H9 (cell line): ENCODE measurements at regions not wholly inside any gene's neighbourhood (a gene's known extent, or its start where the extent isn't known, plus 50 kb on each side); places are given as distances from the start of the nearest gene placed in this dataset.

Experiments used
- DNase-seq: peaks from one replicate; pipeline ENCODE4 v3.0.0-alpha.2; 2017
- H2AFZ ChIP-seq: one replicate; pipeline ENCODE4 v1.6.1; 2013; ENCODE audit warnings: mild to moderate bottlenecking, low read length, control low read depth, moderate library complexity
- H2AK5ac ChIP-seq: 2 replicates; pipeline ENCODE4 v1.6.1; 2013; ENCODE audit warnings: low read length, control low read depth, mixed read lengths; ENCODE audit not compliant: insufficient read length
- H2BK120ac ChIP-seq: one replicate; pipeline ENCODE4 v1.6.1; 2013; ENCODE audit warnings: low read depth, mild to moderate bottlenecking, low read length, control low read depth, inconsistent platforms; ENCODE audit not compliant: poor library complexity, severe bottlenecking
- H2BK12ac ChIP-seq: 2 replicates; pipeline ENCODE4 v1.6.1; 2013; ENCODE audit warnings: low read length, control low read depth, mixed read lengths, low read depth; ENCODE audit not compliant: insufficient read length
- H2BK15ac ChIP-seq: 2 replicates; pipeline ENCODE4 v1.6.1; 2013; ENCODE audit warnings: low read depth, low read length, control low read depth
- H2BK20ac ChIP-seq: one replicate; pipeline ENCODE4 v1.6.1; 2013; ENCODE audit warnings: low read depth, mild to moderate bottlenecking, low read length, control low read depth, inconsistent platforms; ENCODE audit not compliant: poor library complexity, severe bottlenecking
- H2BK5ac ChIP-seq: 2 replicates; pipeline ENCODE4 v1.6.1; 2013; ENCODE audit warnings: low read length, control low read depth, mixed read lengths; ENCODE audit not compliant: insufficient read length
- H3K14ac ChIP-seq: 2 replicates; pipeline ENCODE4 v1.6.1; 2013; ENCODE audit warnings: low read length, control low read depth; ENCODE audit not compliant: insufficient read depth
- H3K18ac ChIP-seq: 2 replicates; pipeline ENCODE4 v1.6.1; 2013; ENCODE audit warnings: low read depth, mild to moderate bottlenecking, mixed read lengths, low read length, control low read depth; ENCODE audit not compliant: insufficient read length
- H3K23ac ChIP-seq: 2 replicates; pipeline ENCODE4 v1.6.1; 2013; ENCODE audit warnings: low read length, control low read depth, mixed read lengths, low read depth; ENCODE audit not compliant: insufficient read length
- H3K23me2 ChIP-seq: 2 replicates; pipeline ENCODE4 v1.6.1; 2013; ENCODE audit warnings: low read depth, mild to moderate bottlenecking, mixed read lengths, low read length, control low read depth; ENCODE audit not compliant: insufficient read length, poor library complexity, severe bottlenecking
- H3K27ac ChIP-seq: 2 replicates; pipeline ENCODE4 v1.5.1; 2013; ENCODE audit warnings: low read length, control low read depth, mixed read lengths, low read depth; ENCODE audit not compliant: insufficient read length
- H3K27me3 ChIP-seq: 2 replicates; pipeline ENCODE4 v1.6.1; 2013; ENCODE audit warnings: low read length, control low read depth, inconsistent platforms; ENCODE audit not compliant: insufficient read depth
- H3K4ac ChIP-seq: 2 replicates; pipeline ENCODE4 v1.6.1; 2013; ENCODE audit warnings: low read depth, mild to moderate bottlenecking, control low read depth, inconsistent platforms, low read length, moderate library complexity
- H3K4me1 ChIP-seq: 2 replicates; pipeline ENCODE4 v1.6.1; 2013; ENCODE audit warnings: low read length, control low read depth, inconsistent platforms; ENCODE audit not compliant: insufficient read depth
- H3K4me2 ChIP-seq: 2 replicates; pipeline ENCODE4 v1.6.1; 2013; ENCODE audit warnings: low read length, control low read depth, mixed read lengths; ENCODE audit not compliant: insufficient read length, insufficient read depth
- H3K56ac ChIP-seq: 2 replicates; pipeline ENCODE4 v1.6.1; 2013; ENCODE audit warnings: low read depth, mild to moderate bottlenecking, mixed read lengths, low read length, control low read depth; ENCODE audit not compliant: insufficient read length
- H3K79me1 ChIP-seq: 2 replicates; pipeline ENCODE4 v1.6.1; 2013; ENCODE audit warnings: low read depth, mild to moderate bottlenecking, moderate library complexity, low read length, control low read depth, inconsistent platforms; ENCODE audit not compliant: insufficient read depth, poor library complexity, severe bottlenecking
- H3K79me2 ChIP-seq: 2 replicates; pipeline ENCODE4 v1.6.1; 2013; ENCODE audit warnings: low read length, control low read depth, inconsistent platforms; ENCODE audit not compliant: insufficient read depth
- H3K9ac ChIP-seq: 2 replicates; pipeline ENCODE4 v1.6.1; 2013; ENCODE audit warnings: low read length, control low read depth, mixed read lengths; ENCODE audit not compliant: insufficient read length; ENCODE audit errors: extremely low read depth
- H3K9me3 ChIP-seq: one replicate; pipeline ENCODE4 v1.6.1; 2013; ENCODE audit warnings: low read depth, low read length, inconsistent platforms; ENCODE audit not compliant: control insufficient read depth
- H3T11ph ChIP-seq: one replicate; pipeline ENCODE4 v1.6.1; 2013; ENCODE audit warnings: mild to moderate bottlenecking, low read length, control low read depth, inconsistent platforms
- H4K20me1 ChIP-seq: one replicate; pipeline ENCODE4 v1.6.1; 2013; ENCODE audit not compliant: control insufficient read depth, insufficient read length, insufficient read depth
- H4K5ac ChIP-seq: 2 replicates; pipeline ENCODE4 v1.6.1; 2013; ENCODE audit warnings: low read depth, mild to moderate bottlenecking, mixed read lengths, low read length, control low read depth; ENCODE audit not compliant: insufficient read length
- H4K8ac ChIP-seq: replicated peaks from 2 replicates; pipeline ENCODE4 v1.6.1; 2013; ENCODE audit warnings: low read length, control low read depth, mixed read lengths, low read depth; ENCODE audit not compliant: insufficient read length
- H4K91ac ChIP-seq: 2 replicates; pipeline ENCODE4 v1.6.1; 2013; ENCODE audit warnings: low read depth, mild to moderate bottlenecking, moderate library complexity, mixed read lengths, low read length, control low read depth; ENCODE audit not compliant: insufficient read length
- H3K27ac Mint-ChIP-seq, 3 experiments: 2 replicates in 2 of 3; 3 replicates in 1 of 3; pipeline ENCODE4 v1.8.0; 2020 to 2021; ENCODE audit warnings: mixed read lengths in 3 of 3, mild to moderate bottlenecking in 1 of 3, moderate library complexity in 1 of 3
- H3K27me3 Mint-ChIP-seq: 2 replicates; pipeline ENCODE4 v1.8.0; 2021; ENCODE audit warnings: low read depth, mild to moderate bottlenecking, moderate library complexity, mixed read lengths
- H3K36me3 Mint-ChIP-seq, 3 experiments: 2 replicates in 2 of 3; 3 replicates in 1 of 3; pipeline ENCODE4 v1.8.0; 2020 to 2021; ENCODE audit warnings: low read depth in 3 of 3, mixed read lengths in 3 of 3; ENCODE audit not compliant: insufficient read depth in 1 of 3
- H3K4me1 Mint-ChIP-seq, 2 experiments: 2 replicates each; pipeline ENCODE4 v1.8.0; 2020; ENCODE audit warnings: mixed read lengths in 2 of 2
- H3K4me3 Mint-ChIP-seq, 2 experiments: 2 replicates in 1 of 2; 3 replicates in 1 of 2; pipeline ENCODE4 v1.8.0; 2020 to 2021; ENCODE audit warnings: mild to moderate bottlenecking in 2 of 2, mixed read lengths in 2 of 2, moderate library complexity in 1 of 2
- H3K9me3 Mint-ChIP-seq, 2 experiments: 2 replicates in 1 of 2; 3 replicates in 1 of 2; pipeline ENCODE4 v1.8.0; 2020; ENCODE audit warnings: mild to moderate bottlenecking in 2 of 2, mixed read lengths in 2 of 2, moderate library complexity in 1 of 2
- CTCF ChIP-seq: fragments of 200-600 bp; sonication (generic); conservative IDR thresholded peaks from 3 replicates; pipeline ENCODE4 v1.8.0; 2021; ENCODE audit warnings: antibody characterized with exemption, mild to moderate bottlenecking
- WGBS: extraction: QIAGEN DNeasy Blood & Tissue Kit; methylation state at CpG from one replicate; pipeline ENCODE4 v1.1.7; 2013; ENCODE audit warnings: missing lambda C conversion rate, low lambda C conversion rate, mixed read lengths; ENCODE audit not compliant: insufficient read length; ENCODE audit errors: extremely low coverage; 5-methylcytosine and 5-hydroxymethylcytosine counted together

DNA sequence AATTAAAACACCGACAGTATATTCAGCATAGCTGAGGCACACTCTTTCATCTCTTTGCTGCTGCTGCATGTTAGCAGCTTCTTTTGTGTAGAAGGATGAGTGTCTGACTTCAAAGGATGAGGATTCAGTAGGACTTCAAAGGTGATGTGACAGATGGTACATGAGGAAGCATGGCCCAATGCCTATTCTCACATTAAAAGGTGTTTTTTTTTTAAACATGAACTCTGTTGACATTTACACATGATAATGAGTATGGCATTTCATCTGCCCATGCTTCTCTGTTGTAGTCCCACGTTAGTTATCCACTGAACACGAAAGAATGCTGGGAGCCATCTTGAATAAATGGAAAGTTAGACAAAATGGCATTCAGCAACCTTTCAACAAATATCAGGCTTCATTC, 1950.8 kb upstream of the PIK3C3 start:
- no peak overlapping the region for H3K27ac ChIP-seq
- H3T11ph ChIP-seq = no peak overlapping the region
- H3K23me2 ChIP-seq = no peaks in the 10 kb centered on the region
- H3K36me3 Mint-ChIP-seq = no peaks in the 10 kb centered on the region
- no peak overlapping the region for H3K14ac ChIP-seq
- H3K4ac ChIP-seq = no peak overlapping the region
- H3K18ac ChIP-seq = no peak overlapping the region
- H2AFZ ChIP-seq = no peak overlapping the region
- H4K20me1 ChIP-seq = no peaks in the 10 kb centered on the region
- no peaks in the 10 kb centered on the region for H3K27me3 Mint-ChIP-seq
- WGBS = no CpG with 5 or more reads among the region's 3 CpGs
- no peak overlapping the region for H3K56ac ChIP-seq
- H3K4me1 Mint-ChIP-seq = peaks cover 7 to 8% of the 10 kb centered on the region in 2 experiments
- TF ChIP-seq CTCF = no peak
- no peaks in the 10 kb centered on the region for H3K27me3 ChIP-seq
- H3K9me3 Mint-ChIP-seq = no peaks in the 10 kb centered on the region
- no peak overlapping the region for H2BK20ac ChIP-seq
- no peak overlapping the region for H4K91ac ChIP-seq
- H3K79me1 ChIP-seq = no peaks in the 10 kb centered on the region
- H3K4me2 ChIP-seq = no peak overlapping the region
- H3K4me1 ChIP-seq = no peaks in the 10 kb centered on the region
- H3K4me3 Mint-ChIP-seq = no peak overlapping the region
- H2BK5ac ChIP-seq = no peak overlapping the region
- H3K23ac ChIP-seq = no peak overlapping the region
- no peak for DNase-seq
- no peaks in the 10 kb centered on the region for H3K79me2 ChIP-seq
- no peak overlapping the region for H2BK120ac ChIP-seq
- H2AK5ac ChIP-seq = no peak overlapping the region
- no peak overlapping the region for H3K27ac Mint-ChIP-seq
- no peak overlapping the region for H3K9ac ChIP-seq
- H2BK12ac ChIP-seq = no peak overlapping the region
- H4K8ac ChIP-seq = no peak overlapping the region
- H3K9me3 ChIP-seq = no peaks in the 10 kb centered on the region
- no peak overlapping the region for H4K5ac ChIP-seq
- no peak overlapping the region for H2BK15ac ChIP-seq
